Breast epithelium (tissue), 3 donors: ENCODE measurements at regions not wholly inside any gene's neighbourhood (a gene's known extent, or its start where the extent isn't known, plus 50 kb on each side); places are given as distances from the start of the nearest gene placed in this dataset.

Source experiments
- CTCF ChIP-seq, 3 donors: fragments of 450-650 bp; IDR thresholded peaks; one replicate each; pipeline ENCODE4 v1.5.1; 2016 to 2017; ENCODE audit warnings: antibody characterized with exemption in 3 of 3, mild to moderate bottlenecking in 3 of 3, moderate library complexity in 3 of 3
- POLR2A ChIP-seq: fragments of 450-650 bp; IDR thresholded peaks from one replicate; pipeline ENCODE4 v1.6.1; 2016; ENCODE audit warnings: antibody characterized with exemption, mild to moderate bottlenecking, moderate library complexity

DNA sequence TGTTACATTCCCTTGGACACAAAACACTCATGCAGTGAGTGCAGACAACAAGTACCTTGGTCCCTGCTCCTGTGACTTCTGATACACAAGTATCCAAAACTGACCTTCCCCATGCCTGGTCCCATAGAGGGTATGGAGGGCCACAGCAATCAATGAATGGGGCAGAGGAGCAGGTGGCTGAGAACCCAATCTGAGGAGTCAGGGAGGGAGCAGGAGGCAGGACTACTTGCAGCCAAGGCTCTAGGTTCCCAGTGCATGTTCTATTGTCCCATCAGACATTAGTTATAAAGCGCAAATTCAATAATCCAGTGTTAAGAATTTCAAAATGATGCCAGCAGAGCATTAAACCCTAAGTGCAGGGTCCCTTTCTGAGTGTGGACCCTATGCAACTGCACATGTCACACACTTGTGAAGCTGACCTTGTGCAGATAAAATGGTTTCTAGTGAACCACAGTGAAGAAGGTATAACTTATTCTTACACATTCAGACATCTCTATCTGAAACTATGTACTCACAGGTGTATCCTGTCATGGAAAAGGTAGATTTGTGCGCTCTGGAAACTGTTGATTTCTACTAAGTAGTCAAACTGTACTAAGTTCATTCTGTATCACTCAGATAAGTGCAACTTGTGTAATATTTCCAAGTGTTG is 107.3 kb upstream of the ABI3BP start:
- TF ChIP-seq CTCF (IDR thresholded peaks at IDR 0.05), result no peak
- no peak for TF ChIP-seq POLR2A
